Endothelial cell of umbilical vein (primary cell): ENCODE measurements at regions not wholly inside any gene's neighbourhood (a gene's known extent, or its start where the extent isn't known, plus 50 kb on each side); places are given as distances from the start of the nearest gene placed in this dataset.

Experiments used
- FOS ChIP-seq: IDR thresholded peaks from 2 replicates; pipeline ENCODE4 v1.6.1; 2011; ENCODE audit warnings: mild to moderate bottlenecking, low read length, moderate library complexity, borderline replicate concordance; ENCODE audit not compliant: insufficient read depth
- TF ChIP-seq, protein P1 (sequence below), 2 donors: IDR thresholded peaks; 1 replicate in 1 of 2; 2 replicates in 1 of 2; pipeline ENCODE4 v1.5.1; 2011; ENCODE audit warnings: low read length in 2 of 2, mild to moderate bottlenecking in 2 of 2, moderate library complexity in 2 of 2, control low read depth in 1 of 2, inconsistent platforms in 1 of 2, low read depth in 1 of 2; ENCODE audit not compliant: insufficient read depth in 1 of 2; ENCODE audit errors: extremely low read depth in 1 of 2

DNA sequence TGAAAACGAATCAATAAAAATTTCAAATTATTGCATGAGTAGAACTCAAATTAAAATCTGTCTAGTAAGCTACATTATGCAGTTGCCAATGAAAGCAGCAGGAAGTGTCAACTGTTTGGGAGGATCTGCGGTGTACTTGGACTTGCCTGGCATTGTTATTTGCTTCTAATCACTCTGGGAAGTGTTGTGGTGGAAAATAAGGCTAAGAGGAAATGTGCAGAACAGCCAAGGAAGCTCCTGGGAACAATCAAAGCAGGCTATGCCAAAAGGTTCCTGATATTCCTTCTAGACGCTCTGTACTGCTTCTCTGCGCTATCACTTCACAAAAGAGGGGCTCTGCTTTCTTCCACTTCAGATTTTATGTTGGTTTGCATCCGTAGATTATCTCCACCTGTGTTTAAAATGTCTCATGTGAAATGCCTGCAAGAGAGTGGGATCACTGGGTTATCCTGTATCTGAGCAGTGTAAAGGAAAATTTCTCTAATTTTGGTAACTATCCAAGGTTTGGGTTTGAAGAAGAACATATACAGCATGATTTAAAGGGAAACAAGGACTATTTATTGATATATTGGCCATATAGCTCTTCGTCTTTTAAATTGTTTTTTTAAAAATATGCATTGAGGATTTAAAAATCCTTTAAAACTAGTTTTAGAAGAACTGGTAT is 182.7 kb upstream of the CSNK1A1L start:
- TF ChIP-seq, protein P1, sequence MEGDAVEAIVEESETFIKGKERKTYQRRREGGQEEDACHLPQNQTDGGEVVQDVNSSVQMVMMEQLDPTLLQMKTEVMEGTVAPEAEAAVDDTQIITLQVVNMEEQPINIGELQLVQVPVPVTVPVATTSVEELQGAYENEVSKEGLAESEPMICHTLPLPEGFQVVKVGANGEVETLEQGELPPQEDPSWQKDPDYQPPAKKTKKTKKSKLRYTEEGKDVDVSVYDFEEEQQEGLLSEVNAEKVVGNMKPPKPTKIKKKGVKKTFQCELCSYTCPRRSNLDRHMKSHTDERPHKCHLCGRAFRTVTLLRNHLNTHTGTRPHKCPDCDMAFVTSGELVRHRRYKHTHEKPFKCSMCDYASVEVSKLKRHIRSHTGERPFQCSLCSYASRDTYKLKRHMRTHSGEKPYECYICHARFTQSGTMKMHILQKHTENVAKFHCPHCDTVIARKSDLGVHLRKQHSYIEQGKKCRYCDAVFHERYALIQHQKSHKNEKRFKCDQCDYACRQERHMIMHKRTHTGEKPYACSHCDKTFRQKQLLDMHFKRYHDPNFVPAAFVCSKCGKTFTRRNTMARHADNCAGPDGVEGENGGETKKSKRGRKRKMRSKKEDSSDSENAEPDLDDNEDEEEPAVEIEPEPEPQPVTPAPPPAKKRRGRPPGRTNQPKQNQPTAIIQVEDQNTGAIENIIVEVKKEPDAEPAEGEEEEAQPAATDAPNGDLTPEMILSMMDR (IDR thresholded peaks at IDR 0.05; ENCODE audit: extremely low read depth in 1 of 2, insufficient read depth in 1 of 2, low read depth in 1 of 2, low read length in 2 of 2) = no peak
- TF ChIP-seq FOS = no peak
